ENCODE measurements at regions not wholly inside any gene's neighbourhood (a gene's known extent, or its start where the extent isn't known, plus 50 kb on each side); places are given as distances from the start of the nearest gene placed in this dataset.

- Histone ChIP-seq H3K79me2 (no peaks in the 10 kb centered on the region), H3K27ac (no peak overlapping the region), H2AFZ (no peak overlapping the region), H3K4me3 (no peak overlapping the region), H3K27me3 (no peaks in the 10 kb centered on the region), H3K9me3 (ENCODE audit: low read depth) (no peaks in the 10 kb centered on the region), H3K4me2 (no peak overlapping the region), H3K36me3 (replicated peaks; ENCODE audit: insufficient read depth, low read depth) (no peaks in the 10 kb centered on the region), H3K9me2 (replicated peaks; ENCODE audit: insufficient read depth) (no peaks in the 10 kb centered on the region), H4K20me1 (ENCODE audit: insufficient read depth, poor library complexity, severe bottlenecking) (no peaks in the 10 kb centered on the region), H3K4me1 (ENCODE audit: insufficient read depth) (peaks cover 10% of the 10 kb centered on the region)
- WGBS (ENCODE audit: low lambda C conversion rate, missing lambda C conversion rate) = 66% methylated on average over 2 of the region's 2 CpGs
- TF ChIP-seq, protein P1, sequence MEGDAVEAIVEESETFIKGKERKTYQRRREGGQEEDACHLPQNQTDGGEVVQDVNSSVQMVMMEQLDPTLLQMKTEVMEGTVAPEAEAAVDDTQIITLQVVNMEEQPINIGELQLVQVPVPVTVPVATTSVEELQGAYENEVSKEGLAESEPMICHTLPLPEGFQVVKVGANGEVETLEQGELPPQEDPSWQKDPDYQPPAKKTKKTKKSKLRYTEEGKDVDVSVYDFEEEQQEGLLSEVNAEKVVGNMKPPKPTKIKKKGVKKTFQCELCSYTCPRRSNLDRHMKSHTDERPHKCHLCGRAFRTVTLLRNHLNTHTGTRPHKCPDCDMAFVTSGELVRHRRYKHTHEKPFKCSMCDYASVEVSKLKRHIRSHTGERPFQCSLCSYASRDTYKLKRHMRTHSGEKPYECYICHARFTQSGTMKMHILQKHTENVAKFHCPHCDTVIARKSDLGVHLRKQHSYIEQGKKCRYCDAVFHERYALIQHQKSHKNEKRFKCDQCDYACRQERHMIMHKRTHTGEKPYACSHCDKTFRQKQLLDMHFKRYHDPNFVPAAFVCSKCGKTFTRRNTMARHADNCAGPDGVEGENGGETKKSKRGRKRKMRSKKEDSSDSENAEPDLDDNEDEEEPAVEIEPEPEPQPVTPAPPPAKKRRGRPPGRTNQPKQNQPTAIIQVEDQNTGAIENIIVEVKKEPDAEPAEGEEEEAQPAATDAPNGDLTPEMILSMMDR (IDR thresholded peaks at IDR 0.05; ENCODE audit: poor library complexity) = no peak
- no peak for TF ChIP-seq EZH2 (IDR thresholded peaks at IDR 0.05; ENCODE audit: borderline replicate concordance)
- no peak for TF ChIP-seq EZH2phosphoT487 (IDR thresholded peaks at IDR 0.05; ENCODE audit: low read depth, severe bottlenecking, unreplicated experiment)
- no peak for DNase-seq (ENCODE audit: low spot score)
Measured at GRCh38 chr4:129231945-129232588, 136.1 kb downstream of the C4orf33 start.

GRCh38 chr4:129232589-129233337 lies 136.8 kb downstream of the C4orf33 start:
- Histone ChIP-seq H2AFZ (no peak overlapping the region), H3K4me2 (no peak overlapping the region), H3K4me3 (no peak overlapping the region), H3K27ac (no peak overlapping the region), H4K20me1 (ENCODE audit: insufficient read depth, poor library complexity, severe bottlenecking) (no peaks in the 10 kb centered on the region), H3K27me3 (no peaks in the 10 kb centered on the region), H3K9me2 (replicated peaks; ENCODE audit: insufficient read depth) (no peaks in the 10 kb centered on the region), H3K79me2 (no peaks in the 10 kb centered on the region), H3K36me3 (replicated peaks; ENCODE audit: insufficient read depth, low read depth) (no peaks in the 10 kb centered on the region), H3K4me1 (ENCODE audit: insufficient read depth) (peaks cover 10% of the 10 kb centered on the region), H3K9me3 (ENCODE audit: low read depth) (no peaks in the 10 kb centered on the region)
- 56% methylated on average over 3 of the region's 3 CpGs for WGBS (ENCODE audit: low lambda C conversion rate, missing lambda C conversion rate)
- TF ChIP-seq EZH2 (IDR thresholded peaks at IDR 0.05; ENCODE audit: borderline replicate concordance) = no peak
- TF ChIP-seq, protein P1 (IDR thresholded peaks at IDR 0.05; ENCODE audit: poor library complexity) = no peak
- TF ChIP-seq EZH2phosphoT487 (IDR thresholded peaks at IDR 0.05; ENCODE audit: low read depth, severe bottlenecking, unreplicated experiment) = no peak
- no peak for DNase-seq (ENCODE audit: low spot score)

DNA sequence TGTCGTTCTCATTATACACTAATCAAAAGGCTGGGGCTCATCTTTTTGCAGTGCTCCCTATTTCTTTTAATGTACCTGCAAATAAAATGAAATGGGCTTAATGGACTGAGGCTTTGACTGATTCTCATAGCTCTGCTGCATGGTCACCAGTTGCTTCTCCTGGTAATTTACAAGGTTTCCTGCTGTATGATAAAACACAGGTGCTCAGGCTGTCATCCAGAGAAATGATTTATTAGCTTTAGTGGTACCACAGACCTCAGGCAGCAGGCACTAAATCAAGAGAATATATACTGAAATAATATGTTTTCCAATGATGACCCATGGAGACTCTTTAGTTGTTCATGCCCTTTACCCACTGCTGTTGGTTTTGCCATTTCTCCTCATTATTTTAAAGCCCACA lies 137.7 kb downstream of the C4orf33 start:
- TF ChIP-seq EZH2phosphoT487 (IDR thresholded peaks at IDR 0.05; ENCODE audit: low read depth, severe bottlenecking, unreplicated experiment) (no peak), EZH2 (IDR thresholded peaks at IDR 0.05; ENCODE audit: borderline replicate concordance) (no peak)
- TF ChIP-seq, protein P1 (IDR thresholded peaks at IDR 0.05; ENCODE audit: poor library complexity) = no peak
- H2AFZ ChIP-seq = no peak overlapping the region
- no peaks in the 10 kb centered on the region for H3K9me2 ChIP-seq (replicated peaks; ENCODE audit: insufficient read depth)
- no peaks in the 10 kb centered on the region for H3K9me3 ChIP-seq (ENCODE audit: low read depth)
- no peaks in the 10 kb centered on the region for H3K27me3 ChIP-seq
- H3K4me1 ChIP-seq (ENCODE audit: insufficient read depth) = peaks cover 10% of the 10 kb centered on the region
- H3K4me2 ChIP-seq = no peak overlapping the region
- H3K4me3 ChIP-seq = no peak overlapping the region
- no peaks in the 10 kb centered on the region for H3K36me3 ChIP-seq (replicated peaks; ENCODE audit: insufficient read depth, low read depth)
- H3K79me2 ChIP-seq = no peaks in the 10 kb centered on the region
- H4K20me1 ChIP-seq (ENCODE audit: insufficient read depth, poor library complexity, severe bottlenecking) = no peaks in the 10 kb centered on the region
- 80% methylated on average over 1 of the region's 1 CpG for WGBS (ENCODE audit: low lambda C conversion rate, missing lambda C conversion rate)
- no peak overlapping the region for H3K27ac ChIP-seq
- DNase-seq (ENCODE audit: low spot score) = no peak

Measured in hepatocyte (in vitro differentiated cells).